ENCODE measurements at regions not wholly inside any gene's neighbourhood (a gene's known extent, or its start where the extent isn't known, plus 50 kb on each side); places are given as distances from the start of the nearest gene placed in this dataset.

- Histone ChIP-seq H3K36me3 (no peaks in the 10 kb centered on the region), H3K4me3 (no peak overlapping the region), H3K4me1 (no peaks in the 10 kb centered on the region), H3K9me3 (no peaks in the 10 kb centered on the region), H3K27ac (no peak overlapping the region), H3K27me3 (no peaks in the 10 kb centered on the region)
- no peak for DNase-seq
- WGBS, 2 donors, result 36 to 59% methylated on average over 1 of the region's 1 CpG
- intact Hi-C loops (cut with DNase I), result no loop called here
- TF ChIP-seq POLR2A (IDR thresholded peaks at IDR 0.05) (no peak), CTCF (IDR thresholded peaks at IDR 0.05) (no peak), EP300 (IDR thresholded peaks at IDR 0.05) (no peak), POLR2AphosphoS5 (IDR thresholded peaks at IDR 0.05) (no peak)
These were observed 158.8 kb upstream of the NDST4 start for GRCh38 chr4:115272185-115272584.

- no peak for TF ChIP-seq POLR2A (IDR thresholded peaks at IDR 0.05)
- no peak for TF ChIP-seq POLR2AphosphoS5 (IDR thresholded peaks at IDR 0.05)
- no peak for TF ChIP-seq CTCF (IDR thresholded peaks at IDR 0.05)
- no peak for TF ChIP-seq EP300 (IDR thresholded peaks at IDR 0.05)
These were observed 146.8 kb upstream of the NDST4 start for GRCh38 chr4:115260195-115260594.

GRCh38 chr4:115259642-115260041 is 146.2 kb upstream of the NDST4 start:
- Histone ChIP-seq H3K4me3 (no peak overlapping the region), H3K27ac (no peak overlapping the region), H3K27me3 (no peaks in the 10 kb centered on the region), H3K9me3 (no peaks in the 10 kb centered on the region), H3K36me3 (no peaks in the 10 kb centered on the region), H3K4me1 (no peaks in the 10 kb centered on the region)
- intact Hi-C loops (cut with DNase I), result no loop called here
- no peak for DNase-seq
- WGBS, 2 donors, result 93 to 95% methylated on average over 2 of the region's 2 CpGs
- no peak for TF ChIP-seq POLR2A (IDR thresholded peaks at IDR 0.05)
- TF ChIP-seq CTCF (IDR thresholded peaks at IDR 0.05), result no peak
- TF ChIP-seq EP300 (IDR thresholded peaks at IDR 0.05), result no peak

More at GRCh38 chr4:115260195-115260594, 146.8 kb upstream of the NDST4 start:
- intact Hi-C loops (cut with DNase I), result no loop called here
- Histone ChIP-seq H3K27me3 (no peaks in the 10 kb centered on the region), H3K4me3 (no peak overlapping the region), H3K4me1 (no peaks in the 10 kb centered on the region), H3K9me3 (no peaks in the 10 kb centered on the region), H3K27ac (no peak overlapping the region), H3K36me3 (no peaks in the 10 kb centered on the region)
- DNase-seq, result no peak
- 88 to 89% methylated on average over 1 of the region's 1 CpG for WGBS, 2 donors

- H3K27ac ChIP-seq, result no peak overlapping the region
- no peak overlapping the region for H3K4me3 ChIP-seq
- no peaks in the 10 kb centered on the region for H3K36me3 ChIP-seq
- intact Hi-C loops (cut with DNase I), result no loop called here
- H3K9me3 ChIP-seq, result no peaks in the 10 kb centered on the region
- 76 to 82% methylated on average over 3 of the region's 3 CpGs for WGBS, 2 donors
- H3K27me3 ChIP-seq, result no peaks in the 10 kb centered on the region
- DNase-seq, result no peak
- TF ChIP-seq POLR2AphosphoS5 (IDR thresholded peaks at IDR 0.05) (no peak), POLR2A (IDR thresholded peaks at IDR 0.05) (no peak), EP300 (IDR thresholded peaks at IDR 0.05) (no peak), CTCF (IDR thresholded peaks at IDR 0.05) (no peak)
- no peaks in the 10 kb centered on the region for H3K4me1 ChIP-seq
These were observed 136.4 kb upstream of the NDST4 start for GRCh38 chr4:115249808-115250207.

- Histone ChIP-seq H3K27ac (no peak overlapping the region), H3K4me1 (no peaks in the 10 kb centered on the region), H3K27me3 (no peaks in the 10 kb centered on the region), H3K9me3 (no peaks in the 10 kb centered on the region), H3K36me3 (no peaks in the 10 kb centered on the region), H3K4me3 (no peak overlapping the region)
- WGBS, 2 donors, result 51 to 57% methylated on average over 3 of the region's 3 CpGs
- TF ChIP-seq POLR2A (IDR thresholded peaks at IDR 0.05) (no peak), POLR2AphosphoS5 (IDR thresholded peaks at IDR 0.05) (no peak), CTCF (IDR thresholded peaks at IDR 0.05) (no peak), EP300 (IDR thresholded peaks at IDR 0.05) (no peak)
- intact Hi-C loops (cut with DNase I), result no loop called here
- no peak for DNase-seq
These were observed 121.1 kb upstream of the NDST4 start for GRCh38 chr4:115234405-115235093.

Measured in sigmoid colon (tissue), 6 donors.